Ishikawa (cell line): ENCODE measurements at regions not wholly inside any gene's neighbourhood (a gene's known extent, or its start where the extent isn't known, plus 50 kb on each side); places are given as distances from the start of the nearest gene placed in this dataset.

Experiments used
- CEBPB ChIP-seq: IDR thresholded peaks from 2 replicates; pipeline ENCODE4 v1.6.1; 2012
- EP300 ChIP-seq: IDR thresholded peaks from 2 replicates; pipeline ENCODE4 v1.6.1; 2012; ENCODE audit warnings: borderline replicate concordance
- FOXM1 ChIP-seq: IDR thresholded peaks from 2 replicates; pipeline ENCODE4 v1.6.1; 2012; ENCODE audit warnings: low read depth, borderline replicate concordance
- NFIC ChIP-seq: IDR thresholded peaks from 2 replicates; pipeline ENCODE4 v1.6.1; 2012
- RAD21 ChIP-seq: IDR thresholded peaks from 2 replicates; pipeline ENCODE4 v1.6.1; 2012; ENCODE audit warnings: low read depth
- TAF1 ChIP-seq: IDR thresholded peaks from 2 replicates; pipeline ENCODE4 v1.6.1; 2012; ENCODE audit warnings: low read depth, mild to moderate bottlenecking
- TCF12 ChIP-seq: IDR thresholded peaks from 2 replicates; pipeline ENCODE4 v1.6.1; 2012; ENCODE audit warnings: low read depth
- TEAD4 ChIP-seq: IDR thresholded peaks from 2 replicates; pipeline ENCODE4 v1.6.1; 2012
- YY1 ChIP-seq: IDR thresholded peaks from 2 replicates; pipeline ENCODE4 v1.6.1; 2012; ENCODE audit warnings: low read depth
- ZBTB7A ChIP-seq: IDR thresholded peaks from 2 replicates; pipeline ENCODE4 v1.6.1; 2012; ENCODE audit warnings: low read depth
- TF ChIP-seq, protein P1 (sequence below): IDR thresholded peaks from 2 replicates; pipeline ENCODE4 v1.6.1; 2012
- TF ChIP-seq, protein P2 (sequence below): IDR thresholded peaks from 2 replicates; pipeline ENCODE4 v1.6.1; 2012; ENCODE audit warnings: low read depth, mild to moderate bottlenecking

DNA sequence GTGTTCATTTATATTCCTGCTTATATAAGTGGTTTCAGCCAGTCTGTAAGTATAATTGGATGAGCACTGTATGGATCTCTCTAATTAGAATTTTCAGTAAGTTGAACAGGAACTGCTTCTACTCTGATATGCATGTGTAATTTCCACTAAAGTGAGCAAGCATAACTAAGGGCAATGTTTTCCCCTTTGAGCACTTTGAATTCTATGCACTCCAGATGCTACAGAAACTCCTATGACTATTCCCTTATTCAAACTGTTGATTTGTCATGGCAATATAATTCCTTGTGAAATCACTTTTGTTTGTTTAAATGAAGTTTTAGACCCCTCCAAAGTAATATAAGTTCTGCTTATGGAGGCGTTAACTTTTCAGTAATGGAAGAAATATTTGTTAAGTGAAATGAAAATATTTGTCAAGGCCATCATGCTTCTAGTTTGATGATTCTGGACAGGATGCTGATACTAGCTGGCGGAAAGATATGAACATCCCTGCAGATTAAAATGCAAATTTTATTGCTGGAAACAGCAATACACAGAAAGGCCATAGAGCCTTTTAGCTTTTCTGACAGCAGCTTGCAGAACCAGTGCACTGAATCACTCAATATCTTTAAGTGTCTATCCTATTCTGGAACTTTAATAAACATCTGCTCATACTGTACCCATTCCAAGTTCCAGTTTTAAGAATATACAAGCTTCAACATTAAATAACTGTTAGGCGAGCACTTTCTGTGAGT lies 1460.8 kb downstream of the RAPGEF2 start:
- TF ChIP-seq RAD21 (no peak), NFIC (no peak), TCF12 (no peak), EP300 (no peak), CEBPB (no peak), TEAD4 (no peak), YY1 (no peak), TAF1 (no peak), FOXM1 (no peak), ZBTB7A (no peak)
- TF ChIP-seq, protein P1, sequence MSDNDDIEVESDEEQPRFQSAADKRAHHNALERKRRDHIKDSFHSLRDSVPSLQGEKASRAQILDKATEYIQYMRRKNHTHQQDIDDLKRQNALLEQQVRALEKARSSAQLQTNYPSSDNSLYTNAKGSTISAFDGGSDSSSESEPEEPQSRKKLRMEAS: no peak
- TF ChIP-seq, protein P2, sequence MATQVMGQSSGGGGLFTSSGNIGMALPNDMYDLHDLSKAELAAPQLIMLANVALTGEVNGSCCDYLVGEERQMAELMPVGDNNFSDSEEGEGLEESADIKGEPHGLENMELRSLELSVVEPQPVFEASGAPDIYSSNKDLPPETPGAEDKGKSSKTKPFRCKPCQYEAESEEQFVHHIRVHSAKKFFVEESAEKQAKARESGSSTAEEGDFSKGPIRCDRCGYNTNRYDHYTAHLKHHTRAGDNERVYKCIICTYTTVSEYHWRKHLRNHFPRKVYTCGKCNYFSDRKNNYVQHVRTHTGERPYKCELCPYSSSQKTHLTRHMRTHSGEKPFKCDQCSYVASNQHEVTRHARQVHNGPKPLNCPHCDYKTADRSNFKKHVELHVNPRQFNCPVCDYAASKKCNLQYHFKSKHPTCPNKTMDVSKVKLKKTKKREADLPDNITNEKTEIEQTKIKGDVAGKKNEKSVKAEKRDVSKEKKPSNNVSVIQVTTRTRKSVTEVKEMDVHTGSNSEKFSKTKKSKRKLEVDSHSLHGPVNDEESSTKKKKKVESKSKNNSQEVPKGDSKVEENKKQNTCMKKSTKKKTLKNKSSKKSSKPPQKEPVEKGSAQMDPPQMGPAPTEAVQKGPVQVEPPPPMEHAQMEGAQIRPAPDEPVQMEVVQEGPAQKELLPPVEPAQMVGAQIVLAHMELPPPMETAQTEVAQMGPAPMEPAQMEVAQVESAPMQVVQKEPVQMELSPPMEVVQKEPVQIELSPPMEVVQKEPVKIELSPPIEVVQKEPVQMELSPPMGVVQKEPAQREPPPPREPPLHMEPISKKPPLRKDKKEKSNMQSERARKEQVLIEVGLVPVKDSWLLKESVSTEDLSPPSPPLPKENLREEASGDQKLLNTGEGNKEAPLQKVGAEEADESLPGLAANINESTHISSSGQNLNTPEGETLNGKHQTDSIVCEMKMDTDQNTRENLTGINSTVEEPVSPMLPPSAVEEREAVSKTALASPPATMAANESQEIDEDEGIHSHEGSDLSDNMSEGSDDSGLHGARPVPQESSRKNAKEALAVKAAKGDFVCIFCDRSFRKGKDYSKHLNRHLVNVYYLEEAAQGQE: no peak
